Muscle layer of duodenum (tissue), 2 donors: ENCODE measurements at regions not wholly inside any gene's neighbourhood (a gene's known extent, or its start where the extent isn't known, plus 50 kb on each side); places are given as distances from the start of the nearest gene placed in this dataset.
"Not testable (repeated sequence)": the region's sequence is repeated elsewhere in the genome, so short reads cannot be mapped to it uniquely, and the experiment has no call there.

Experiments
- H3K27ac ChIP-seq: one replicate; pipeline ENCODE4 v1.7.0; 2013; ENCODE audit warnings: mild to moderate bottlenecking, low read length
- H3K27me3 ChIP-seq: one replicate; pipeline ENCODE4 v1.7.0; 2013; ENCODE audit warnings: low read depth, mild to moderate bottlenecking, control low read depth, low read length
- H3K36me3 ChIP-seq, 2 donors: one replicate each; pipeline ENCODE4 v1.7.0; 2013; ENCODE audit warnings: low read length in 2 of 2, control low read depth in 1 of 2, mild to moderate bottlenecking in 1 of 2; ENCODE audit not compliant: insufficient read depth in 2 of 2, control insufficient read depth in 1 of 2
- H3K4me1 ChIP-seq, 2 donors: one replicate each; pipeline ENCODE4 v1.7.0; 2013; ENCODE audit warnings: low read length in 2 of 2, mild to moderate bottlenecking in 2 of 2, control low read depth in 1 of 2, moderate library complexity in 1 of 2; ENCODE audit not compliant: insufficient read depth in 2 of 2, control insufficient read depth in 1 of 2
- H3K4me3 ChIP-seq, 2 donors: one replicate each; pipeline ENCODE4 v1.7.0; 2013; ENCODE audit warnings: low read length in 2 of 2, low read depth in 1 of 2, mild to moderate bottlenecking in 1 of 2
- H3K9me3 ChIP-seq, 2 donors: one replicate each; pipeline ENCODE4 v1.7.0; 2013; ENCODE audit warnings: low read length in 2 of 2, control low read depth in 1 of 2, mild to moderate bottlenecking in 1 of 2; ENCODE audit not compliant: control insufficient read depth in 1 of 2
- donor health status: healthy.

DNA sequence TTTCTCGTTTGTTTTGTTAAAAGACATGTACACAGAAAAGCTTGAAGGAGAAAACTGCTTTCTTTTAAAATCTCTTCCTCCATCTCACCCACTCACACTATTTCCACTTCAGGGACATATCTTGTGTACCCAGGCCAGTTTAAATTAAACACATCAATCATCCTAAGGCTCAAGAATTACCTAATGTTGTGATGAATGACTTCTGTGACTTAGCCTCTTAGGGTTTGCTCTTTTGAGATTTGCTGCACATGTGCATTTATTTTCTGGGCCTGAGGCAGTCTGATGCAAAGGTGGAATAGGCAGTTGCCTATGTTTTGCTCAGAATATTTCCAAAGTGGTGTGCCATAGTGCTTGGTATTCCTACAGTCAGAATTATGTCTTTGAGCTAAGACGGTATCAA, 439.9 kb upstream of the CHD1 start:
- no peaks in the 10 kb centered on the region for H3K36me3 ChIP-seq
- H3K4me1 ChIP-seq, result no peaks in the 10 kb centered on the region
- no peaks in the 10 kb centered on the region for H3K9me3 ChIP-seq
- no peak overlapping the region for H3K4me3 ChIP-seq
- no peaks in the 10 kb centered on the region for H3K27me3 ChIP-seq
- H3K27ac ChIP-seq, result no peak overlapping the region

DNA sequence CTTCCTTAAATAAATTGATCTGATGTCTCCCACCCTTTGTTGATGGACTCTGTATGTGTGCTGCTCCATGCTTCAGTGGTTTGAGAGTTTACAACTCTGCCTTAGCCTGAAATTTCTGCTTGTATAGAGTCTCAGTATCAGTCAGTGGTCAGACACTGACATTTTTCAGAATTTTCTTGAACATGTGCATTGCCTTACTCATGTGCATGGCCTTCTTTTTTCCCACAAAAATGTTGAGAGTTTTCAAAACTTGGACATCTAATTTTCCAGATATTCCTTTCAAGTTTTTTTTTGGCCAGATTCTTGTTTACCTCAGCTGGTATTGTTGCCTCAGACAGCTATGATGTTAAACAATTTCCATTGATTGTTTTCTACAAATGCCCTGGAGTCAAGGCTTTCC, 427.1 kb upstream of the CHD1 start:
- no peaks in the 10 kb centered on the region for H3K27me3 ChIP-seq
- no peak overlapping the region for H3K4me3 ChIP-seq
- H3K36me3 ChIP-seq, result no peaks in the 10 kb centered on the region
- H3K9me3 ChIP-seq, result peaks cover 5 to 10% of the 10 kb centered on the region in 2 donors
- no peaks in the 10 kb centered on the region for H3K4me1 ChIP-seq
- H3K27ac ChIP-seq, result no peak overlapping the region

DNA sequence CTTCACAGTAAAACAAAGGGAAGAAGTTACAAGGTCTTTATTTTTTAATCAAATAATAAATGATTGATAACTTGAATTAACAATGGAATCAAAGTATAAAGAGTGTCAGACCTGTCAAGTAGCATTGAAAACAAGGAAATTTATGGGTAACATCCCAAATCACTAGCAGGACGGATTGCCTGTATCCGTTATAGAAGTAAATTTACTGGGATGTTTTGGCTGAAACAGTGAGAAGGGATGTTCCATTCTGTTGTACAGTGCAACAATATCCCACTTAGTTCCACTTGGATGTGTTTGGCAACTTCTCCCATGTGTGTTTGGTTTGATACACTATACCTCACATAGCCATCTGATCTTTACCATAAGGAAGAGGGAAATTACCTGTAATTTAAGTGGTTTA, 421.0 kb upstream of the CHD1 start:
- Histone ChIP-seq H3K4me3 (no peak overlapping the region), H3K4me1 (no peaks in the 10 kb centered on the region), H3K27me3 (no peaks in the 10 kb centered on the region), H3K27ac (no peak overlapping the region), H3K36me3 (no peaks in the 10 kb centered on the region), H3K9me3 (peaks cover 5 to 10% of the 10 kb centered on the region in 2 donors)

DNA sequence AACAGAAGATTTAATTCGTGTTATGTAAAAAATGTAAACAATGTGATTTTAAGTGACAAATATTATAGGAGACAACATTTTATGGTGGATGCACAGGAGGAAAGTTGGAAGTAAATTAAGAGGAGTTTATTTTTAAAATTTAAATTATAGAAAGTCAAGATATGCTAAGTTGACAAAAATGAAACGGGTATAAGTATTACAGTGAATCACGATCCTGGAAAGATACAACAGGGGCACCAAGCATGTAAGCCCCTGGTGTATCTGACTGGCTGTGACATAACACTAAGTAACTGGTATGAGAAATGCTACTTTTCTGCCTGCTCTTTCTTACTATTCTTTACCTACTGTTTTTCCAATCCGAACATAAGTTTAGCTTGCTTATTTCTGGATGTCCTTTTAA, 419.8 kb upstream of the CHD1 start:
- Histone ChIP-seq H3K27me3 (no peaks in the 10 kb centered on the region), H3K36me3 (no peaks in the 10 kb centered on the region), H3K4me1 (no peaks in the 10 kb centered on the region), H3K4me3 (no peak overlapping the region), H3K27ac (no peak overlapping the region), H3K9me3 (peaks cover 5 to 10% of the 10 kb centered on the region in 2 donors)

DNA sequence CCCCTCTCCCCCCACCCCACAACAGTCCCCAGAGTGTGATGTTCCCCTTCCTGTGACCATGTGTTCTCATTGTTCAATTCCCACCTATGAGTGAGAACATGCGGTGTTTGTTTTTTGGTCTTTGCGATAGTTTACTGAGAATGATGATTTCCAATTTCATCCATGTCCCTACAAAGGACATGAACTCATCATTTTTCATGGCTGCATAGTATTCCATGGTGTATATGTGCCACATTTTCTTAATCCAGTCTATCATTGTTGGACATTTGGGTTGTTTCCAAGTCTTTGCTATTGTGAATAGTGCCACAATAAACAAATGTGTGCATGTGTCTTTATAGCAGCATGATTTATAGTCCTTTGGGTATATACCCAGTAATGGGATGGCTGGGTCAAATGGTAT, 411.0 kb upstream of the CHD1 start:
- H3K4me1 ChIP-seq, H3K4me3 ChIP-seq, H3K27ac ChIP-seq, H3K27me3 ChIP-seq, H3K36me3 ChIP-seq, H3K9me3 ChIP-seq: not testable (repeated sequence)

DNA sequence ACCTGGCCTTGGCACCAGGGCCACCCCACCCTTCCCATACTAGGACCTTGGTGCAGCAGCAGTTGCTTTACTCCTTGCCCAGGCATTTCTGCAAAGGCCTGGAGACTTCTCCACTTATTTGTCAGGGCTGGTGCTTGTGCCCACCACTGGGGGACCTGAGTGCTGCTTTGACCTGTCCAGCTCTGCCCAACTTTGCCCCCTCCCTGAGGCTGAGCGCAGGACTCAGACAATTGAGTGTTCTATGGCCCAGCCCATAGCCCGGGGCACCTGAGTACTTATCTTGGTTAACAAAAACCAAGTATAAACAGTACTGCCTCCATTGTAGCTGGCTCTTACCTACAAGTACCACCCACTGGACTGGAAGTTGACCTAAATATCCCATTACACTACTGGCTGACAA, 406.1 kb upstream of the CHD1 start:
- no peaks in the 10 kb centered on the region for H3K4me1 ChIP-seq

DNA sequence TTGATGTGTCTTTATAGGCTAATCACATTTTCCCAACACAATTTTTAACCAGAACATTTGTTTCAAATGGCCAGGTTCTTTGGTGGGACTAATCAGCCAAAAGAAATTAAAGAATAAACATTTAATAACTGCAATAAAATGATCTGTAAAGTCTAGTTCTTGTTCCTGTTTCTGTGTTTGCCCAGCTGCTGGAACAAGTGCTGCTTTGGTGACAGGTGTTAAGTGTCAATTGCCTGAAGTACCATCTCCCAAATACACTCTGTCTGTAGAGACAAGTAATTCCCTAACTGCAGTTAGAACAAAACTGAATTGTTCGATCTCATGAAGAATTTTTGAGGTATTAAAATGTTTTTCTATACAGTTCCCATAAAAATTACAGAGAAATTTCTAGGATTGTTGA, 402.3 kb upstream of the CHD1 start:
- Histone ChIP-seq H3K36me3 (no peaks in the 10 kb centered on the region), H3K4me1 (no peaks in the 10 kb centered on the region), H3K9me3 (peaks cover 0 to 9% of the 10 kb centered on the region in 2 donors), H3K27ac (no peak overlapping the region), H3K27me3 (no peaks in the 10 kb centered on the region), H3K4me3 (no peak overlapping the region)

More for the DNA sequence above, 406.1 kb upstream of the CHD1 start:
- Histone ChIP-seq H3K9me3 (peaks cover 3 to 12% of the 10 kb centered on the region in 2 donors), H3K27ac (no peak overlapping the region), H3K4me3 (no peak overlapping the region), H3K36me3 (no peaks in the 10 kb centered on the region), H3K27me3 (no peaks in the 10 kb centered on the region)

DNA sequence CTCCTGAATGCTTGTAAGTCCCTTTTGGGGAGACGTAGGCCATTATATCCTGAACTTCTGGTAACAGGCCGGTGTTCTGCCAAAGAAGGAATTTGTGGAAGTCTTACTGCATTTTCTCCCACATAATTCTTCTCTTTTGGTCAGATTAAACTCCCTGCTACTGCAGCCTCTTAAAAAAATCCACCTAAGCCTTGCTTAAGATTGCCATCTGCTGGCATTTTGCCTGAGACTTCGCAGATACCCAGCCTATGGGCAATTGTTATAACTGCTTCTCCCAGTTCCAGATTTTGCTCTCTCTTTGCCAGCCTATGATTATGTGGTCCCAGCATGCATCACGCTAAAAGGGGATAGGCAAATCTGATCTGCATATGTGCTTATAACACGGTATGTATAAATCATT, 391.6 kb upstream of the CHD1 start:
- Histone ChIP-seq H3K9me3 (no peaks in the 10 kb centered on the region), H3K36me3 (no peaks in the 10 kb centered on the region), H3K4me3 (no peak overlapping the region), H3K4me1 (no peaks in the 10 kb centered on the region), H3K27me3 (no peaks in the 10 kb centered on the region), H3K27ac (no peak overlapping the region)

DNA sequence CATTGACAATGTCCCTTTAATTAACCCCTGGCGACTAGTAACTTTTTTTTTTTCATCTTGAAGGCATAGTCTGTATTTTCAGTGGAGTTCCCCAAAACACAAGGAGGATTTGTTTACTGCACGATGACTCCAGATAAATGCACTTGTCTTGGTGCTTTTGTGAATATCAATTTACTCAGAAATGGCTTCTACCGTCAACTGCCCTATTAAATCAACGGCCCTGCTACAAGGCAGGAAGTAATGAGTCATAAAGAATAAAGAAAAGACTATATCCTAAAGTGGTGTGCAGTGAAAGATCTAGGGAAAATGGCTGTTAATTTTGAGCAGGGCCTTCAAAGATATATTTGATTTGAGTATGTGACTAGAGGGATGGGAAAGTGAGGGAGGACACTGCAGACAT, 388.3 kb upstream of the CHD1 start:
- no peaks in the 10 kb centered on the region for H3K36me3 ChIP-seq
- no peak overlapping the region for H3K4me3 ChIP-seq
- no peak overlapping the region for H3K27ac ChIP-seq
- H3K27me3 ChIP-seq, result no peaks in the 10 kb centered on the region
- no peaks in the 10 kb centered on the region for H3K9me3 ChIP-seq
- no peaks in the 10 kb centered on the region for H3K4me1 ChIP-seq

DNA sequence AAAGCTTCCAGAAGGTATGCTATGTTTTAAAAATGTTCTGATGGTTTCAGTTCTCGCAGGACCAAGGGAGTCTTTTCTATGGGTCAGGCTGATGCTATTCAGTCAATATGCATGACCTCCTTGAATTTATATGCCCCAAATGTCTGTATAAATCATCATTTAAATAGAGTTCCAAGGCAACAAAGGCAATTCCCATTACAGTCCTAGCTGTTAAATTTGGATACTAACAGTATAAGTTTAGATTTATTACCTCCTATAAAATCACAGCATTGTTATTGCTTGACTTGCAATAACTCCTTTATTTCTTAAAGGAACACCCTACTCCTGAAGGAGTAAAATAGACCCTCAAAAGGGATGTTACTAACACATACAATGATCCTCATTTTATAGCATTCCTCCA, 387.7 kb upstream of the CHD1 start:
- Histone ChIP-seq H3K36me3 (no peaks in the 10 kb centered on the region), H3K27ac (no peak overlapping the region), H3K4me3 (no peak overlapping the region), H3K9me3 (no peaks in the 10 kb centered on the region), H3K27me3 (no peaks in the 10 kb centered on the region), H3K4me1 (no peaks in the 10 kb centered on the region)

DNA sequence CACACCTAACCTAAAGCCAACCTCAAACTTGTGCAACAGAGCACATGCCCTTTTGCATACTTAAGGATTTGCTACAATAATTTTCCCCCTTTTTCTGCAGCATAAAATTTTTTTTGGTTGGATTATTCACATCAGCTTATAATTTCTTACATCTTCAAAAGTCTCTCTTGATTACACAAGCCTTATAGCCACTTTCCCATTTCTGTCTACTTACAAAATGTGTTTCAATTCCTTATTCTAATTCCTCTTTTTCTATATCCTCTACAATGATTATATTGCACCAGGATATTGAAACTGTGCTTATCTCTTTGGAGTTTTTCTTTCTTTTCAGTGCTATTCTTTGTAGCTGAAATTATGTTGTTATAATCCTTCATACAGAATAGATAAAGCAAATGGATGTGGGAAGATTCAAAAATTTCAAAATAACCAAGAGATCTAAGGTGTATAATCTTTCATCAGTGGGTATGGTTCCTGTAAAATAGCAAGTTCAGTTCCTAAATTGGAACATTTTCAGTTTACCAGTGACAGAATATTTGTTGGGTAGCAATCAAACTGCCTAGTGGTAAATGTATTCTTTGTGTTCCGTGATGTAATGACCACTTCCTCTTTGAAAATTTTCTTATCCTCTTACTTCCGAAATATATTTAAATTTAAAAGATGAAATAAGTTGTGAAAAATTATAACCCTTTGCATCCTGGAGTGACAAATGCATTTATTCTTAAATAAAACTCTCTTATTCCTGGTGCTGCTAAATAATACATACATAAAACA, 386.8 kb upstream of the CHD1 start:
- H3K4me1 ChIP-seq, result no peaks in the 10 kb centered on the region
- H3K27ac ChIP-seq, result no peak overlapping the region
- H3K9me3 ChIP-seq, result no peaks in the 10 kb centered on the region
- no peaks in the 10 kb centered on the region for H3K27me3 ChIP-seq
- H3K36me3 ChIP-seq, result no peaks in the 10 kb centered on the region
- H3K4me3 ChIP-seq, result no peak overlapping the region

DNA sequence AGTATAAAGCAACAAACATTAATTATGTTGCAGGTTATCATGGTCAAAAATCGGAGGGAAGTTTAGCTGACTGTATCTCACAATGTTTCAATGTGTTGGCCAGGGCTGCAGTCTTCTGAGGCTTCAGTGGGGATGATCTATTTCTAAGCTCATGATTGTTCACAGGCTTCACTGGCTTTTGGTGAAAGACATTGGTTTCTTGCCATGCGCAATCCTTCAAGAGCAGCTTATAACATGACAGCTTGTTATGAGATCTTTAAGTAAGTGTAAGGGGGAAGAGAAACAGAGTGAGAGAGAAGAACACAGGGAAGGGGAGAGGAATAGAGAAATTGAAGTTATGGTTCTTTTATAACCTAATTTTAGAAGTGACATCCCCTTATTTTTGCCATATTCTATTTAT, 385.9 kb upstream of the CHD1 start:
- H3K4me1 ChIP-seq, result no peaks in the 10 kb centered on the region

More for the DNA sequence above, 385.9 kb upstream of the CHD1 start:
- H3K4me3 ChIP-seq, result no peak overlapping the region
- H3K36me3 ChIP-seq, result no peaks in the 10 kb centered on the region
- no peaks in the 10 kb centered on the region for H3K9me3 ChIP-seq
- H3K27ac ChIP-seq, result no peak overlapping the region
- H3K27me3 ChIP-seq, result no peaks in the 10 kb centered on the region
